H1 (cell line): ENCODE measurements at regions not wholly inside any gene's neighbourhood (a gene's known extent, or its start where the extent isn't known, plus 50 kb on each side); places are given as distances from the start of the nearest gene placed in this dataset.
A peak's percentile ranks its signal among the peaks of the same experiment; 100 is the strongest.

Source experiments
- CTCF ChIA-PET: fragments of 300-600 bp; sonication (Branson Sonifier 250); formaldehyde crosslinking; loops from one replicate; lab custom pipeline; 2021; ENCODE audit not compliant: partially characterized antibody; lab: Charles Lee
- POLR2A ChIA-PET: fragments of 300-600 bp; sonication (Branson Sonifier 250); formaldehyde crosslinking; loops from one replicate; lab custom pipeline; 2021; ENCODE audit warnings: inconsistent platforms; ENCODE audit not compliant: partially characterized antibody; lab: Charles Lee
- DNase-seq, 2 experiments: peaks; one replicate each; pipeline versions ENCODE4 v3.0.0 to v3.0.0-alpha.2; 2010 to 2022; ENCODE audit warnings: low spot score in 2 of 2, low read depth in 1 of 2, mixed read lengths in 1 of 2
- FAIRE-seq: peaks from 2 replicates; lab custom pipeline; 2011; peaks lifted over from hg19 to GRCh38; lab: Jason Lieb, UNC
- H2AFZ ChIP-seq: 2 replicates; pipeline ENCODE4 v1.8.1; 2012; ENCODE audit warnings: low read length, inconsistent platforms
- H2AK5ac ChIP-seq: 2 replicates; pipeline ENCODE4 v1.6.1; 2013; ENCODE audit warnings: low read depth, low read length
- H2BK120ac ChIP-seq: replicated peaks from 2 replicates; pipeline ENCODE3; 2013; ENCODE audit warnings: low read depth, low read length, inconsistent platforms
- H2BK12ac ChIP-seq: 2 replicates; pipeline ENCODE4 v1.6.1; 2013; ENCODE audit warnings: low read depth, low read length
- H2BK15ac ChIP-seq: 2 replicates; pipeline ENCODE4 v1.6.1; 2013; ENCODE audit warnings: low read length
- H2BK20ac ChIP-seq: 2 replicates; pipeline ENCODE4 v1.6.1; 2013; ENCODE audit warnings: low read length
- H2BK5ac ChIP-seq: 2 replicates; pipeline ENCODE4 v1.6.1; 2013; ENCODE audit warnings: low read depth, low read length
- H3K14ac ChIP-seq: 2 replicates; pipeline ENCODE4 v1.6.1; 2013; ENCODE audit warnings: inconsistent platforms; ENCODE audit not compliant: insufficient read length
- H3K18ac ChIP-seq: 2 replicates; pipeline ENCODE4 v1.6.1; 2013; ENCODE audit warnings: low read length; ENCODE audit errors: extremely low read depth
- H3K23ac ChIP-seq: 2 replicates; pipeline ENCODE4 v1.6.1; 2013; ENCODE audit warnings: inconsistent platforms; ENCODE audit not compliant: insufficient read length
- H3K23me2 ChIP-seq: 2 replicates; pipeline ENCODE4 v1.6.1; 2013; ENCODE audit warnings: low read depth, low read length
- H3K27ac ChIP-seq: 2 replicates; pipeline ENCODE4 v1.6.1; 2011; ENCODE audit warnings: low read depth, low read length, inconsistent platforms
- H3K27me3 ChIP-seq, 4 experiments: replicated peaks in 1 of 4; 1 replicate in 1 of 4; 2 replicates in 3 of 4; pipeline versions ENCODE4 v1.6.1 to v1.8.1; 2011 to 2013; ENCODE audit warnings: low read length in 3 of 4, mild to moderate bottlenecking in 3 of 4, inconsistent platforms in 2 of 4, mixed read lengths in 2 of 4, moderate library complexity in 1 of 4; ENCODE audit not compliant: control insufficient read depth in 3 of 4, insufficient read depth in 3 of 4; ENCODE audit errors: extremely low read depth in 1 of 4
- H3K36me3 ChIP-seq, 4 experiments: 2 replicates each; pipeline versions ENCODE4 v1.6.1 to v1.8.1; 2011 to 2013; ENCODE audit warnings: mild to moderate bottlenecking in 4 of 4, low read length in 3 of 4, moderate library complexity in 2 of 4, control low read depth in 1 of 4, inconsistent platforms in 1 of 4; ENCODE audit not compliant: insufficient read depth in 4 of 4, control insufficient read depth in 2 of 4
- H3K4ac ChIP-seq: replicated peaks from 2 replicates; pipeline ENCODE3; 2013; ENCODE audit warnings: low read length, low read depth, mixed read lengths, inconsistent platforms; ENCODE audit not compliant: insufficient read length
- H3K4me1 ChIP-seq, 4 experiments: replicated peaks in 1 of 4; 1 replicate in 1 of 4; 2 replicates in 3 of 4; pipeline versions ENCODE4 v1.6.1 to v1.8.1; 2011 to 2013; ENCODE audit warnings: low read length in 3 of 4, inconsistent platforms in 2 of 4, mixed read lengths in 1 of 4; ENCODE audit not compliant: insufficient read depth in 4 of 4, control insufficient read depth in 3 of 4
- H3K4me2 ChIP-seq, 2 experiments: 2 replicates each; pipeline versions ENCODE4 v1.6.1 to v1.8.1; 2011 to 2013; ENCODE audit warnings: low read depth in 2 of 2, low read length in 2 of 2, control low read depth in 1 of 2, inconsistent platforms in 1 of 2, mild to moderate bottlenecking in 1 of 2; ENCODE audit not compliant: insufficient read depth in 1 of 2
- H3K4me3 ChIP-seq, 4 experiments: fragments of 200-600, 300-600 bp in 1 of 4; sonication (generic), shearing (Covaris generic), sonication (Bioruptor Twin) in 1 of 4; 2 replicates each; pipeline versions ENCODE4 v1.5.1 to v1.8.1; 2011 to 2016; ENCODE audit warnings: low read length in 4 of 4, low read depth in 3 of 4, control low read depth in 2 of 4, inconsistent platforms in 2 of 4, mild to moderate bottlenecking in 2 of 4, mixed read lengths in 1 of 4, moderate library complexity in 1 of 4; ENCODE audit not compliant: insufficient read depth in 2 of 4; ENCODE audit errors: extremely low read depth in 1 of 4
- H3K56ac ChIP-seq: replicated peaks from 2 replicates; pipeline ENCODE3; 2013; ENCODE audit warnings: low read depth, mild to moderate bottlenecking, mixed read lengths, low read length, inconsistent platforms; ENCODE audit not compliant: insufficient read length
- H3K79me1 ChIP-seq: 2 replicates; pipeline ENCODE4 v1.6.1; 2013; ENCODE audit warnings: low read depth, low read length, control low read depth
- H3K79me2 ChIP-seq, 2 experiments: 2 replicates each; pipeline versions ENCODE4 v1.6.1 to v1.8.1; 2012 to 2013; ENCODE audit warnings: low read length in 2 of 2, mild to moderate bottlenecking in 2 of 2, inconsistent platforms in 1 of 2; ENCODE audit not compliant: insufficient read depth in 2 of 2, control insufficient read depth in 1 of 2
- H3K9ac ChIP-seq, 4 experiments: replicated peaks in 1 of 4; 1 replicate in 1 of 4; 2 replicates in 3 of 4; pipeline versions ENCODE4 v1.6.1 to v1.8.1; 2011 to 2013; ENCODE audit warnings: low read depth in 3 of 4, low read length in 3 of 4, control low read depth in 2 of 4, mild to moderate bottlenecking in 2 of 4, moderate library complexity in 2 of 4, inconsistent platforms in 1 of 4; ENCODE audit errors: extremely low read depth in 1 of 4
- H3K9me3 ChIP-seq, 2 experiments: 2 replicates each; pipeline versions ENCODE4 v1.6.1 to v1.8.1; 2012 to 2013; ENCODE audit warnings: mild to moderate bottlenecking in 2 of 2, moderate library complexity in 2 of 2, control low read depth in 1 of 2, inconsistent platforms in 1 of 2, low read depth in 1 of 2, low read length in 1 of 2, mixed read lengths in 1 of 2; ENCODE audit not compliant: insufficient read depth in 2 of 2
- H4K20me1 ChIP-seq, 2 experiments: replicated peaks in 1 of 2; 2 replicates each; pipeline versions ENCODE3 to v1.8.1; 2011 to 2013; ENCODE audit warnings: inconsistent platforms in 2 of 2, low read length in 2 of 2, mild to moderate bottlenecking in 1 of 2; ENCODE audit not compliant: insufficient read depth in 2 of 2, control insufficient read depth in 1 of 2
- H4K5ac ChIP-seq: 2 replicates; pipeline ENCODE4 v1.6.1; 2013; ENCODE audit warnings: low read length, low read depth, mixed read lengths, inconsistent platforms; ENCODE audit not compliant: insufficient read length
- H4K8ac ChIP-seq: 2 replicates; pipeline ENCODE4 v1.8.0; 2013; ENCODE audit warnings: mild to moderate bottlenecking, moderate library complexity, low read length, inconsistent platforms; ENCODE audit not compliant: insufficient read depth; ENCODE audit errors: extremely low read depth
- H4K91ac ChIP-seq: replicated peaks from 2 replicates; pipeline ENCODE3; 2013; ENCODE audit warnings: low read length, mixed read lengths, inconsistent platforms; ENCODE audit not compliant: insufficient read length
- CHD1 ChIP-seq: IDR thresholded peaks from 2 replicates; pipeline ENCODE4 v1.6.1; 2012; ENCODE audit warnings: low read depth, low read length, improper control_type of control experiment
- CREB1 ChIP-seq: IDR thresholded peaks from 2 replicates; pipeline ENCODE4 v1.6.1; 2012; ENCODE audit warnings: inconsistent platforms
- JUND ChIP-seq: IDR thresholded peaks from 2 replicates; pipeline ENCODE4 v1.6.1; 2011; ENCODE audit warnings: mild to moderate bottlenecking, improper control_type of control experiment, low read length
- RAD21 ChIP-seq, 2 experiments: IDR thresholded peaks in 1 of 2; conservative IDR thresholded peaks in 1 of 2; 2 replicates each; pipeline ENCODE4 v1.6.1; 2011; ENCODE audit warnings: low read depth in 2 of 2, low read length in 2 of 2, improper control_type of control experiment in 1 of 2, inconsistent platforms in 1 of 2, mild to moderate bottlenecking in 1 of 2, moderate library complexity in 1 of 2
- WGBS, 2 experiments: shearing (Covaris generic) in 1 of 2; methylation state at CpG; one replicate each; pipeline versions ENCODE4 v1.1.6 to v1.1.7; 2013 to 2015; ENCODE audit warnings: low lambda C conversion rate in 2 of 2, mixed read lengths in 2 of 2, inconsistent platforms in 1 of 2, low coverage in 1 of 2, missing lambda C conversion rate in 1 of 2; ENCODE audit not compliant: insufficient replicate concordance in 2 of 2, insufficient coverage in 1 of 2, insufficient read length in 1 of 2; ENCODE audit errors: extremely low coverage in 1 of 2, missing lambda C conversion rate in 1 of 2; 5-methylcytosine and 5-hydroxymethylcytosine counted together
- TF ChIP-seq, protein P1 (sequence below), 3 experiments: IDR thresholded peaks; 1 replicate in 2 of 3; 2 replicates in 1 of 3; pipeline versions ENCODE4 v1.5.1 to v1.6.1; 2011; ENCODE audit warnings: low read length in 3 of 3, mild to moderate bottlenecking in 3 of 3, inconsistent platforms in 2 of 3, low read depth in 1 of 3, moderate library complexity in 1 of 3; ENCODE audit not compliant: insufficient read depth in 1 of 3; ENCODE audit errors: control extremely low read depth in 1 of 3
- TF ChIP-seq, protein P2 (sequence below): IDR thresholded peaks from 2 replicates; pipeline ENCODE4 v1.6.1; 2012; ENCODE audit warnings: inconsistent platforms

DNA sequence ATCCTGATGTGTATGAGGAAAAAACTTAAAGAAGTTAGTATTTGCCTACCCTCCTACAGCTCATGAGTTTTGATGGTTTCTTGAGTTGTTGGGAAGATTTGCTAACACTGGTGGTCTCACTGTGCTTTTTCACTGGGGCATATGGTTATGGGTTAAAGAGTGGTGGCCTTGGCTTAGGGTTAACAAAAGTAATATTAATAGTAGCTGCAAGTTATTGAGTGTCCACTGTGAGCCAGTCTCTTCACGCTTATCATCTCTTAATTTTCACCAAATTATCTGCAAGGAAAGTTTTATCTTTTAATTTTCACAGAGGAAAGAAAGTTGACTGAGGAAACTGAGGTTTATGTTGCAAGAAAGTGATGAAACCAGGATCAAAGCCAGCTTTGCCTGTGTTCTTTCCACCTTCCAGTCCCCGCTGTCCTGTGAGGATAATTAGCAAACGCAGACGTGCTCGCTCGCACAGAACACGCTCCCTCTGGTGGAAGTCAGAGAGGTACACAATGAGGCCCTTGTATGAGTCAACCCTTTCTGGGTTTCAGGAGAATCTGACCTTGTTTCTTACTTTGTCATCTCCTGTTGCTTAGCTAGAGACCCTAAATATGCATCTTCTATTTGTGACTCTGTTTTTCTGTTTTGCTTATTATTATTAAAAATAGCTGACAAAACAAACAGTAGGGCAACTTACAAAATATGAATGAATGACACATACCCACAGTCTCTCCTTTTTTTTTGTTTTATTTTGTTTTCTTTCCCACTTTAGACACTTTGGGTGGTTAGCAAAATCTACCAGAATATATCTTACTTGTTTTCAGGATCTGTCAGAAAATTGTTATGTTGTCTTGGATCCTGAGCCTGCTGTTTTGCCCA is 94.3 kb downstream of the DDIT4L start:
- H3K23ac ChIP-seq, result no peak overlapping the region
- H2AK5ac ChIP-seq, result no peak overlapping the region
- H3K14ac ChIP-seq, result no peak overlapping the region
- H3K9me3 ChIP-seq, result no peaks in the 10 kb centered on the region
- CTCF ChIA-PET, result interaction anchor here (0.7 to 5.8 kb wide), 21 partner anchors 10 to 1260 kb away, joined by 3 to 54 read pairs (median 3); no protein-coding TSS in a partner anchor
- H4K8ac ChIP-seq, result no peak overlapping the region
- no peak overlapping the region for H3K9ac ChIP-seq
- DNase-seq (no peak), FAIRE-seq (peak; percentile 73)
- no peaks in the 10 kb centered on the region for H3K27me3 ChIP-seq
- H4K91ac ChIP-seq, result no peak overlapping the region
- POLR2A ChIA-PET, result interaction anchor here (0.6 to 1.0 kb wide), 2 partner anchors 91 to 146 kb away, joined by 3 read pairs; partner anchors contain the start of gene H2AZ1
- H3K4me2 ChIP-seq, result no peak overlapping the region
- peaks cover 5 to 10% (median 6%) of the 10 kb centered on the region in 4 experiments; a peak in 4 of 7 replicates for H3K4me1 ChIP-seq
- no peak overlapping the region for H3K56ac ChIP-seq
- H2BK15ac ChIP-seq, result no peak overlapping the region
- H3K79me2 ChIP-seq, result no peaks in the 10 kb centered on the region
- no peaks in the 10 kb centered on the region for H3K36me3 ChIP-seq
- H2BK20ac ChIP-seq, result no peak overlapping the region
- H4K20me1 ChIP-seq, result no peaks in the 10 kb centered on the region
- no peak overlapping the region for H2BK12ac ChIP-seq
- no peak overlapping the region for H3K4me3 ChIP-seq
- H4K5ac ChIP-seq, result no peak overlapping the region
- H2BK120ac ChIP-seq, result no peak overlapping the region
- 0 out of 2 replicates have a peak overlapping the region, but pooled peaks have one; percentile 70 for H2AFZ ChIP-seq
- no peaks in the 10 kb centered on the region for H3K79me1 ChIP-seq
- 25% methylated on average over 7 of the region's 7 CpGs; no CpG with 5 or more reads in 1 of the 2 experiments for WGBS, 2 experiments
- no peak overlapping the region for H3K18ac ChIP-seq
- no peak overlapping the region for H3K27ac ChIP-seq
- H3K4ac ChIP-seq, result no peak overlapping the region
- no peak overlapping the region for H2BK5ac ChIP-seq
- H3K23me2 ChIP-seq, result no peaks in the 10 kb centered on the region
- 0 out of 2 replicates have a peak, but pooled peaks have one; percentile 19 for TF ChIP-seq JUND
- TF ChIP-seq CREB1, result no peak
- no peak for TF ChIP-seq CHD1
- TF ChIP-seq, protein P1, sequence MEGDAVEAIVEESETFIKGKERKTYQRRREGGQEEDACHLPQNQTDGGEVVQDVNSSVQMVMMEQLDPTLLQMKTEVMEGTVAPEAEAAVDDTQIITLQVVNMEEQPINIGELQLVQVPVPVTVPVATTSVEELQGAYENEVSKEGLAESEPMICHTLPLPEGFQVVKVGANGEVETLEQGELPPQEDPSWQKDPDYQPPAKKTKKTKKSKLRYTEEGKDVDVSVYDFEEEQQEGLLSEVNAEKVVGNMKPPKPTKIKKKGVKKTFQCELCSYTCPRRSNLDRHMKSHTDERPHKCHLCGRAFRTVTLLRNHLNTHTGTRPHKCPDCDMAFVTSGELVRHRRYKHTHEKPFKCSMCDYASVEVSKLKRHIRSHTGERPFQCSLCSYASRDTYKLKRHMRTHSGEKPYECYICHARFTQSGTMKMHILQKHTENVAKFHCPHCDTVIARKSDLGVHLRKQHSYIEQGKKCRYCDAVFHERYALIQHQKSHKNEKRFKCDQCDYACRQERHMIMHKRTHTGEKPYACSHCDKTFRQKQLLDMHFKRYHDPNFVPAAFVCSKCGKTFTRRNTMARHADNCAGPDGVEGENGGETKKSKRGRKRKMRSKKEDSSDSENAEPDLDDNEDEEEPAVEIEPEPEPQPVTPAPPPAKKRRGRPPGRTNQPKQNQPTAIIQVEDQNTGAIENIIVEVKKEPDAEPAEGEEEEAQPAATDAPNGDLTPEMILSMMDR (IDR thresholded peaks at IDR 0.05; ENCODE audit: control extremely low read depth in 1 of 3, insufficient read depth in 1 of 3, low read depth in 1 of 3, low read length in 3 of 3), result peak; percentile 72 to 85 (median 74)
- peak; percentile 62 to 77 for TF ChIP-seq RAD21 (IDR thresholded peaks at IDR 0.05 in 1 of 2, conservative IDR thresholded peaks at IDR 0.05 in 1 of 2; ENCODE audit: low read depth in 2 of 2, low read length in 2 of 2)
- TF ChIP-seq, protein P2, sequence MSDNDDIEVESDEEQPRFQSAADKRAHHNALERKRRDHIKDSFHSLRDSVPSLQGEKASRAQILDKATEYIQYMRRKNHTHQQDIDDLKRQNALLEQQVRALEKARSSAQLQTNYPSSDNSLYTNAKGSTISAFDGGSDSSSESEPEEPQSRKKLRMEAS, result peak; percentile 46; the same call in 1 of the 2 replicates
